Skeletal muscle satellite cell (primary cell): ENCODE measurements at regions not wholly inside any gene's neighbourhood (a gene's known extent, or its start where the extent isn't known, plus 50 kb on each side); places are given as distances from the start of the nearest gene placed in this dataset.
"Not testable (repeated sequence)": the region's sequence is repeated elsewhere in the genome, so short reads cannot be mapped to it uniquely, and the experiment has no call there.

ENCODE experiments used
- H3K27me3 ChIP-seq: 2 replicates; pipeline ENCODE4 v1.7.0; 2013; ENCODE audit warnings: low read length; ENCODE audit not compliant: control insufficient read depth, insufficient read depth
- H3K36me3 ChIP-seq: 2 replicates; pipeline ENCODE4 v1.7.0; 2013; ENCODE audit warnings: mild to moderate bottlenecking, control low read depth, low read length; ENCODE audit not compliant: insufficient read depth
- H3K4me1 ChIP-seq: 2 replicates; pipeline ENCODE4 v1.7.0; 2013; ENCODE audit warnings: low read length; ENCODE audit not compliant: control insufficient read depth, insufficient read depth
- H3K4me2 ChIP-seq: 2 replicates; pipeline ENCODE4 v1.7.0; 2013; ENCODE audit warnings: mild to moderate bottlenecking, low read length
- H3K4me3 ChIP-seq: 2 replicates; pipeline ENCODE4 v1.7.0; 2013; ENCODE audit warnings: low read length
- H3K9ac ChIP-seq: 2 replicates; pipeline ENCODE4 v1.7.0; 2013; ENCODE audit warnings: mild to moderate bottlenecking, low read depth, low read length, moderate library complexity
- H3K9me3 ChIP-seq: replicated peaks from 2 replicates; pipeline ENCODE4 v1.7.0; 2013; ENCODE audit warnings: mild to moderate bottlenecking, control low read depth, low read length

DNA sequence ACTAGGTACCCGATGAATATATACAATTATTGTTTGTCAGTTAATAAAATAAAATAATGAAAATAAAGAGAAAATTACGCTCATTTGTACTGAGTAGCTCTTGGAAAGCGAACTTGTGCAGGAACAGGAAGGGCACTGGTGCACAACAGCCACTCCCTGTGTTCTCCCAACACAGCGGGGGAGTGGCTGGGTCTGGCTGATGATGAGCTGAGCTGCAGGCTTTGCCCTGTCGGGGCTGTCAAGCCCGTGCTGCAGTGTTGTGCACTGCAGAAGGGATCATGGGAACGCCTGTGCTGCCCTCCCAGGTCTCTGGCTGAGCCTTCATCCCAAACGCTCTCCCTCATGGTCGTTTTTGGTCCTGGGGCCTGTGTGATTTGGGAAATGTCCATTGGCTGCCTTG, 131.7 kb upstream of the MAP3K4 start:
- Histone ChIP-seq H3K36me3 (no peaks in the 10 kb centered on the region), H3K9ac (no peak overlapping the region), H3K27me3 (no peaks in the 10 kb centered on the region), H3K4me1 (no peaks in the 10 kb centered on the region), H3K9me3 (no peaks in the 10 kb centered on the region), H3K4me2 (no peak overlapping the region), H3K4me3 (no peak overlapping the region)

DNA sequence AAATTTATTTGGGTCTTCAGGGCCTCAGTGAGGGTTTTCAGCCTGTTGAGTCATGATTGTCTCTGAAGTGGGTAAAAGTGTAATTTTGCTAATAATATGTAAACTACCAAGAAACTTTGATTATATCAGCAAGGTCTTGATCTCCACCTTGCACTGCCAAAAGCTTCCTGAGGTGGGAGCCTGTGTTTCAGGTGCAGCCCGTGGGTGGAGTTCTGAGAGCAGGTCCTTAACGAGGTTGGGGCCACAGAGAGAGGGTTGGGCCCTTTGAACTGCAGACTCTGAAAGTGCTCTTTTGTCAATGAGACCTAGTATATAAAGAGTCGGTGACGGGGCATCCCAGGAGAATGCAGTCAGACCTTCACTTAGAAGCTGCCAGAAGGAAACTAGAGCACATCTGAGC, 129.7 kb upstream of the MAP3K4 start:
- no peaks in the 10 kb centered on the region for H3K9me3 ChIP-seq
- H3K9ac ChIP-seq = no peak overlapping the region
- no peaks in the 10 kb centered on the region for H3K27me3 ChIP-seq
- H3K4me2 ChIP-seq = no peak overlapping the region
- H3K4me3 ChIP-seq = no peak overlapping the region
- H3K4me1 ChIP-seq = no peaks in the 10 kb centered on the region
- no peaks in the 10 kb centered on the region for H3K36me3 ChIP-seq

DNA sequence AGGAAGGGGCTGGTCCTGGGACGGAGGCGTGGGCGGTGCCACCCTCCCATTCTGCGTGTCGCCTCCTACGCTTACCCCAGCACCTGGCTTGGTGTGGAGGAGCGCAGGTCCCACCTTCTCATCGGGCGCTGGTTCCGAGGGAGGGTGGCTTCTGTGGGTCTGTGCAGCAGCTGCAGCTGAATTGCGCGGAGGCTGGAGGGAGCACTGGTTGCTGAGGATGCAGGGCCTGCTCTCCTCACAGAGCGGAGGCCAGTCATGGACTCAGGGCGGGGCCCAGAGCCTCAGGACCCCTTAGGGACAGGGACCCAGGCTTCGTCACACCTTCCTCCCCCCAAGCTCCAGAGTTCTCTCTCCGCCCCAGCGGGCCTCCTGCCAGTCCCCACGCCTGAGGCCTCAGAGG, 127.8 kb upstream of the MAP3K4 start:
- Histone ChIP-seq H3K9ac (no peak overlapping the region), H3K27me3 (no peaks in the 10 kb centered on the region), H3K4me2 (no peak overlapping the region), H3K4me3 (no peak overlapping the region), H3K4me1 (no peaks in the 10 kb centered on the region), H3K36me3 (no peaks in the 10 kb centered on the region), H3K9me3 (no peaks in the 10 kb centered on the region)

DNA sequence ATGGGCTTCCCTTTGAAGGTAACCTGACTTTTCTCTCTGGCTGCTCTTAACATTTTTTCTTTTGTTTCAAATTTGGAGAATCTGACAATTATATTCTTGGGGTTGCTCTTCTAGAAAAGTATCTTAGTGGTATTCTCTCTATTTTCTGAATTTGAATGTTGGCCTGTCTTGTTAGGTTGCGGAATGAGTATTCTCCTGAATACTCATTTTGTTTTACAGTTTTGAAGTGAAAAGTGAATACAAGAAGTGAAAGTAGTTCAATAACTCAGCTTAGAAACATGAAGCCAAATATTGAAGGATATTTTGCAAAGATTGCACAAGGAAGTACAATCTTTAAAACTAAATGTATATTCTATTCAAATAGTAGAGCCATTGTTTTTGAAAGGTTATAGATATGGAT, 120.2 kb upstream of the MAP3K4 start:
- Histone ChIP-seq H3K36me3 (no peaks in the 10 kb centered on the region), H3K4me1 (no peaks in the 10 kb centered on the region), H3K9ac (no peak overlapping the region), H3K9me3 (no peaks in the 10 kb centered on the region), H3K27me3 (no peaks in the 10 kb centered on the region), H3K4me2 (no peak overlapping the region), H3K4me3 (no peak overlapping the region)

DNA sequence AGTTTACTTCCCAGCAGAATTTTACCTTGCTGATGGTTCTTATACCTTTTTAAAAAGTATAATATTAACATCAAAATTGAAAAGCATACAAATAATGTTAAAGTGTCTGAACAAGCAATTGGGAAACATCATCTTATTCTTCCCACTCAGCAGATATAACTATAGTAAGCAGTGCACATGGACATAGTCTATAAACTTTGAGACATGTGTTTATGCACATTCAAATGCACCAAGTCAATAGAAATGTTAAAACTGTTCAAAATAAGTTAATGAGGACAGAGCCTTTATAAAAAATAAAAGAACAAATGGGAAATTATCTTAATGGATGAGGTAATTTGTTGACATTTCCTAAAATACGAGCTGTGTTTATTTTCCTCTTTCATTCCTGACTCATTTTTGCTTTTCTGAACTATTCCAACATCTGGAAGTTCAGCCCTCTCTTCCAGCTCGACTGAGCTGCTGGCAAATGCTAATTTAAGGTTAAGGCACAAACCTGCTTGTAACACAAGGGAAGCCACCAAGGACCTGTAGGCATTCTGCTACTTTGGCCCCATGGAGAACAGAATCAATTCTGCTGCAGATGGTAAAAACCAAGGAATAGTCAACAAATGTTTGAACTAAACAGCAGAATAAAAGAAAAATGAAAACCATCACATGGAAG, 110.3 kb upstream of the MAP3K4 start:
- H3K36me3 ChIP-seq = no peaks in the 10 kb centered on the region
- H3K4me2 ChIP-seq = no peak overlapping the region
- H3K9me3 ChIP-seq = no peaks in the 10 kb centered on the region
- no peak overlapping the region for H3K4me3 ChIP-seq
- H3K9ac ChIP-seq = no peak overlapping the region
- H3K4me1 ChIP-seq = no peaks in the 10 kb centered on the region
- no peaks in the 10 kb centered on the region for H3K27me3 ChIP-seq

DNA sequence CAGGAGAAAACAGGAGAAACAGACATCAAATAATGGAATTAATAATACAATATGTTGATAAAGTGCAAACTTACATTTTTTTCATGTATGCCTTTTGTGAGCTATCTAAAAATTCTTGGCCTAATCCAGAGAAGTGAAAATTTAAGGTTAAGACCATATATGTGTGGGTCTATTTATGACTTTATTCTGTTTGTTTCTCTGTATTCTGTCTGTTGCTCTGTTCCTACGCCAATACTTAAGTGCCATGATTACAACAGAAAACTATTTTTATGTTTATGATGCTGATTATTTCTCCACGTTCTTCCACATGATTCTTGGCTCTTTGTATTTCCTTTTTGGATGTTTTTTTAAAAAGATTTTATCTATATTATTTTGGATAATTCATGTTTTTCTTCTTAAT, 109.6 kb upstream of the MAP3K4 start:
- Histone ChIP-seq H3K4me1 (no peaks in the 10 kb centered on the region), H3K9me3 (no peaks in the 10 kb centered on the region), H3K4me3 (no peak overlapping the region), H3K36me3 (no peaks in the 10 kb centered on the region), H3K9ac (no peak overlapping the region), H3K27me3 (no peaks in the 10 kb centered on the region), H3K4me2 (no peak overlapping the region)

DNA sequence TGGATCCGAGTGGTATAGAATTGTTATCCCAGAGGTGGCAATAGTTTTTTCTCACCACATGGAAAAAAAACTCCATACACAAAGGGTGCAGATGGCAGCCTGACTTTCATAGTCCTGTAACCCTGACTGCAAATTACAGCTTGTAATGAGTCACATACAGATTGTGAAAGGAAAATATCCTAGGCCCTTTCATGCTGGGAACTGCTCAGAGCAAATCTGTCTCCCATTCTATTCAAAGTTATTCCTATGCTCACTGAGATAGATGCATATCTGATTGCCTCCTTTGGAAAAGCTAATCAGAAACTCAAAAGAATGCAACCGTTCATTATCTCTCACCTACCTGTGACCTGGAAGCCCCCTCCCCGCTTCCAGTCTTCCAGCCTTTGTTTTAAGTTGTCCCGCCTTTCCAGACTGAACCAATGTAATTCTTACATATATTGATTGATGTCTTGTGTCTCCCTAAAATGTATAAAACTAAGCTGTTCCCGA, 108.7 kb upstream of the MAP3K4 start:
- Histone ChIP-seq H3K36me3 (no peaks in the 10 kb centered on the region), H3K4me2 (no peak overlapping the region), H3K4me3 (no peak overlapping the region), H3K4me1 (no peaks in the 10 kb centered on the region), H3K9ac (no peak overlapping the region), H3K9me3 (no peaks in the 10 kb centered on the region), H3K27me3 (no peaks in the 10 kb centered on the region)

DNA sequence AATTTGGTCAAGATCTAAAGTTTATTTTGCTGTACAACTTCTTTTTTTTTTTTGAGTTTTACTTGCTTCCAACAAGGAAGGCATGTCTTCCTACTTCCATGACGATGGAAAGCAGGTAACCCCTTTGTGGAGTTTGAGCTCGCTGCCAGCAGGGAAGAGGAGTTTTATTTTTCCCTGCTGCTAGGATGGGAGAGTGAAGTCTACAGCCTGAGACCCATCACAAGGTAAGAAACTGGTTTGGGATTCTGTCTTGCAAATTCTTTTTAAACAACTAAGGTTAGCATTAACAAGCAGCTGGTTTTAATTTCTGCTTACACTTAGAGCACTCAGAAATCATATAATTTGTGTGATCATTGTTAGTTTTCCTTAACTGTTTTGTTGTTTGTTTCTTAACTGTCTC, 108.0 kb upstream of the MAP3K4 start:
- no peak overlapping the region for H3K9ac ChIP-seq
- H3K4me2 ChIP-seq = no peak overlapping the region
- no peaks in the 10 kb centered on the region for H3K9me3 ChIP-seq
- no peaks in the 10 kb centered on the region for H3K4me1 ChIP-seq
- no peaks in the 10 kb centered on the region for H3K27me3 ChIP-seq
- no peaks in the 10 kb centered on the region for H3K36me3 ChIP-seq
- H3K4me3 ChIP-seq = no peak overlapping the region

DNA sequence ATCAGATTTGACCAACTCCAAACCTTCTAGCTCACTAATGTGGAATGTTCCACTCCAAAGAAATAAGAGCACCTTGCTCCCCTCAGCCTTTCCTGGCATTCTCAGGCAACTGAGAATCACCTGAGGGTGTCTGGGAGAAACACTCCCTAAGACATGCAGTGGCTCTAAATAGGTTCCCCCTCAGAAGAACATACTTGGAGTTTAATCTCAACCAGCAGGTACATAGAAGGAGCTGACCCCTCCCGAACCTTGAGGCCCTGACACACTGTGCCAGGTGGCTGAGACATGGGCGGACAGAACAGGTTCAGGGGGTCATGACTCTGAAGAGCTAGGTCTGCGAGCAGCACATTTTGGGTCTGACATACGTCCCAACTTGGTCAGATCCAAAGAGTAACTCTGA, 107.6 kb upstream of the MAP3K4 start:
- H3K27me3 ChIP-seq = no peaks in the 10 kb centered on the region

DNA sequence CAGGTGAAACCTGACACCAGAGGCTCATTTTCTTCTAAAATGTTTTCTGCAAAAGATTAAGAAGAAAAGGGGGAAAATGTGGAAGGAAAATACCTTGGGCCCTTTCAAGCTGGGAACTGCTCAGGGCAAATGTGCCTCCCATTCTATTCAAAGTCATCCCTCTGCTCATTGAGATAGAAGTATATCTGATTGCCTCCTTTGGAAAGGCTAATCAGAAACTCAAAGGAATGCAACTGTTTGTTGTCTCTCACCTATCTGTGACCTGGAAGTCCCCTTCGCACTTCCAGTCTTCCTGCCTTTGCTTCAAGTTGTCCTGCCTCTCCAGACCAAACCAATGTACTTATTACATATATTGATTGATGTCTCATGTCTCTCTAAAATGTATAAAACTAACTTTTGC, 102.4 kb upstream of the MAP3K4 start:
- not testable (repeated sequence) for H3K9ac ChIP-seq, H3K27me3 ChIP-seq, H3K36me3 ChIP-seq

More for the DNA sequence above, 107.6 kb upstream of the MAP3K4 start:
- Histone ChIP-seq H3K36me3 (no peaks in the 10 kb centered on the region), H3K4me1 (no peaks in the 10 kb centered on the region), H3K9me3 (no peaks in the 10 kb centered on the region), H3K9ac (no peak overlapping the region), H3K4me3 (no peak overlapping the region), H3K4me2 (no peak overlapping the region)

DNA sequence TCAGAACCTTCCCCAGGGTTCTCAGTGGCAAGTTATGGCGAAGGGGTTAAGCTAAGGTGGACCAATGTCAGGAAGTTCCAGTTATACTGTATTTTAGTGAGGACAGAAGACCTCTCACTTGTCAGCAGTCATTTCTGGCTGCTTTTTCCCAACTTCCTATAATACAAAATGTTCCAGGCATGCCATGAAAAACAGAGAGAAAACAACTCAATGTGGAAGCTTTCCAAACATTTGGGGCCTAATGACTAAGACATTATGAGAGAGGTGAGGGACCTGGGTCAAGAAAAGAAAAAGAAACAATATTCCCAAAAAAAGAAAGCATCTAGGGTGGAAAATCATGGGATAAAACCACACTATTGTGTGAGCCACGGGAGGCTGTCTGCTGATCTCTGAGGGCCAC, 99.9 kb upstream of the MAP3K4 start:
- Histone ChIP-seq H3K4me3 (no peak overlapping the region), H3K9me3 (no peaks in the 10 kb centered on the region), H3K4me2 (no peak overlapping the region), H3K9ac (no peak overlapping the region), H3K4me1 (peaks cover 3% of the 10 kb centered on the region), H3K27me3 (no peaks in the 10 kb centered on the region), H3K36me3 (no peaks in the 10 kb centered on the region)

More for the DNA sequence above, 102.4 kb upstream of the MAP3K4 start:
- H3K9me3 ChIP-seq, H3K4me1 ChIP-seq, H3K4me2 ChIP-seq, H3K4me3 ChIP-seq: not testable (repeated sequence)

DNA sequence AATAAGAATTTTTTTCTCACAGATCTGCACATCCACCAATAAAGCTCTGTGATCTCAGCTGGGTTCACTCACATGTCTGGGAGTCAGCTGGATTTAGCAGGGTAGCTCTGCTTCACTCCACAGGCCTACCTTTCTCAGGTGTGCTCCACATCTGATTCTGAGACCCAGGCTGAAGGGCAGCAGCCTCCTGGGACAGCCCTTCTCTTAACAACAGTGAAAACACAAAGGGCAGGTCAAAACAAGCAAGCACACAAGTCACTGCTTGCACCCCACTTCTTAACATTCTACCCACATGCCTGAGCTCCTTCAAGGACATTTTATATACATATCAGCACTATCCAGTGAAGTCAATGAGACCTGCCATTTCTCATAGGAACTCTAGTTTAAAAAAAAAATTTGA, 96.0 kb upstream of the MAP3K4 start:
- Histone ChIP-seq H3K4me1 (peaks cover 3% of the 10 kb centered on the region), H3K27me3 (peaks cover 3% of the 10 kb centered on the region), H3K9ac (no peak overlapping the region), H3K9me3 (no peaks in the 10 kb centered on the region), H3K36me3 (no peaks in the 10 kb centered on the region), H3K4me2 (no peak overlapping the region), H3K4me3 (no peak overlapping the region)
